SJCRH30 (cell line): ENCODE measurements at regions not wholly inside any gene's neighbourhood (a gene's known extent, or its start where the extent isn't known, plus 50 kb on each side); places are given as distances from the start of the nearest gene placed in this dataset.

Experiments
- DNase-seq, 2 experiments: peaks; one replicate each; pipeline ENCODE4 v3.0.0-alpha.2; 2015 to 2020
- H3K27ac ChIP-seq: fragments of 250-450 bp; sonication (Bioruptor Pico); 2 replicates; pipeline ENCODE4 v1.5.1; 2020; ENCODE audit warnings: mild to moderate bottlenecking, moderate library complexity
- H3K27me3 ChIP-seq: fragments of 250-450 bp; sonication (Bioruptor Pico); 2 replicates; pipeline ENCODE4 v1.5.1; 2020; ENCODE audit warnings: mild to moderate bottlenecking, moderate library complexity
- H3K36me3 ChIP-seq: fragments of 250-450 bp; sonication (Bioruptor Pico); 2 replicates; pipeline ENCODE4 v1.5.1; 2020; ENCODE audit warnings: mild to moderate bottlenecking, moderate library complexity
- H3K4me1 ChIP-seq: fragments of 250-450 bp; sonication (Bioruptor Pico); 2 replicates; pipeline ENCODE4 v1.5.1; 2020; ENCODE audit warnings: mild to moderate bottlenecking, moderate library complexity
- H3K4me3 ChIP-seq: fragments of 250-450 bp; sonication (Bioruptor Pico); 2 replicates; pipeline ENCODE4 v1.5.1; 2020; ENCODE audit warnings: mild to moderate bottlenecking, moderate library complexity
- H3K9me3 ChIP-seq: fragments of 250-450 bp; sonication (Bioruptor Pico); replicated peaks from 2 replicates; pipeline ENCODE4 v1.5.1; 2020; ENCODE audit warnings: mild to moderate bottlenecking, moderate library complexity

DNA sequence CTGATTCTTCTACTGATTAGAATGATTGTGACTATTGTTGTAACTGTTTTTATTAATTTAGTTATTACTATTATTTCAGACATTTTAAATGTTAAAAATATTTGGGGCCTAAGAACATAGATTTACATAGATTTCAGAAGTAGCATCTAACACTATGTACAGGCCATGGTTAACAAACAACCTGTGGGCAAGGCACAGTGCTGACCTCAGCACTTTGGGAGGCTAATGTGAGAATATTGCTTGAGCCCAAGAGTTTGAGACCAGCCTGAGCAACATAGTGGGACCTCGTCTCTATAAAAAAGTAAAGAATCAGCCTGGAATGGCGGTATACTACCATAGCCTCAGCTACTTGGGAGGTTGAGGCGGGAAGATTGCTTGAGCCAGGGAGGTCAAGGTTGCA lies 69.1 kb upstream of the CNTN4 start:
- Histone ChIP-seq H3K27ac (no peak overlapping the region), H3K9me3 (no peaks in the 10 kb centered on the region), H3K36me3 (no peaks in the 10 kb centered on the region), H3K27me3 (no peaks in the 10 kb centered on the region), H3K4me1 (peaks cover 8% of the 10 kb centered on the region), H3K4me3 (no peak overlapping the region)
- no peak for DNase-seq

DNA sequence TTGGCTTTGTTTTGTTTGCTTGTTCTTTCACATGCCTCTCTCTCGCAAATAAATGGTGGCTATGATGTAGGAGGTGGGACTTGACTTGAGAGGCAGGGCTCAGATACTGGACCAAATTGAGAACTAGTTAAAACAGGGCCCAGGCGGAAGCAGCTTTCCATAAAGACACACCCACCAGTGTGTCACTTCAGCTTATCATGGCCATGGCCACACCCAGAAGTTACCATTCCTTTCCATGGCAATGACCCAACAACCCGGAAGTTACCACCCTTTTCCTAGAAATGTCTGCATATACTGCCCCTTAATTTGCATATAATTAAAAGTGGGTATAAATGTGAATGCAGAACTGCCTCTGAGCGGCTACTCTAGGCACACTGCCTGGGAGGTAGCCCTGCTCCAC lies 62.6 kb upstream of the CNTN4 start:
- H3K27ac ChIP-seq = no peak overlapping the region
- no peaks in the 10 kb centered on the region for H3K9me3 ChIP-seq
- no peak for DNase-seq
- no peaks in the 10 kb centered on the region for H3K4me1 ChIP-seq
- no peaks in the 10 kb centered on the region for H3K27me3 ChIP-seq
- no peaks in the 10 kb centered on the region for H3K36me3 ChIP-seq
- H3K4me3 ChIP-seq = no peak overlapping the region

DNA sequence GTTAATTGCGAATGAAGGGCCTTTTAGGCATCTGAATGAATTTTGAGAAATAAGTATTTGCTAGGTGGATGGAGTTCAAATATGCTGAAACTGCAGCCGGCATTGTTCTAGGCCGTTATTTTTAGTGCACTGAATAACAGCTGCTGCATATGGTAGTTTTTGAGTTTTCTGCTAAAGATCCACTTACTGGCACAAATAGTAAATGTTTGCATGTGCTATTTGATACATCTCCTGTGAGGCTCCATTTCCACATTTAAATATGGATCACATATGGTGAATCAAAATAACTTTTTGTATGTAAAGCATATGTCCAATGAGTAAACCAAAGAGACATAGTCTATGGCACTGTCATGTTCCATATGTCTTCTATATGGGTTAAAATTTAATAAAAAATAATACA lies 56.7 kb upstream of the CNTN4 start:
- Histone ChIP-seq H3K36me3 (no peaks in the 10 kb centered on the region), H3K27me3 (no peaks in the 10 kb centered on the region), H3K4me1 (no peaks in the 10 kb centered on the region), H3K27ac (no peak overlapping the region), H3K9me3 (no peaks in the 10 kb centered on the region), H3K4me3 (no peak overlapping the region)
- DNase-seq = no peak
